GM23248 (cell line): ENCODE measurements at regions not wholly inside any gene's neighbourhood (a gene's known extent, or its start where the extent isn't known, plus 50 kb on each side); places are given as distances from the start of the nearest gene placed in this dataset.

ENCODE experiments used
- EZH2 ChIP-seq: fragments of 200-600 bp; sonication (generic); IDR thresholded peaks from 2 replicates; pipeline ENCODE4 v1.6.1; 2018; ENCODE audit warnings: antibody characterized with exemption, mild to moderate bottlenecking; ENCODE audit not compliant: insufficient read depth, poor library complexity, severe bottlenecking
- EZH2phosphoT487 ChIP-seq: fragments of 200-600 bp; sonication (generic); IDR thresholded peaks from 2 replicates; pipeline ENCODE4 v1.6.1; 2018; ENCODE audit warnings: antibody characterized with exemption, moderate library complexity, mild to moderate bottlenecking, low read depth; ENCODE audit not compliant: insufficient read depth

GRCh38 chr14:61864329-61864898, 102.2 kb downstream of the SNAPC1 start:
- TF ChIP-seq EZH2 (no peak), EZH2phosphoT487 (no peak)
